ENCODE measurements at regions not wholly inside any gene's neighbourhood (a gene's known extent, or its start where the extent isn't known, plus 50 kb on each side); places are given as distances from the start of the nearest gene placed in this dataset.

DNA sequence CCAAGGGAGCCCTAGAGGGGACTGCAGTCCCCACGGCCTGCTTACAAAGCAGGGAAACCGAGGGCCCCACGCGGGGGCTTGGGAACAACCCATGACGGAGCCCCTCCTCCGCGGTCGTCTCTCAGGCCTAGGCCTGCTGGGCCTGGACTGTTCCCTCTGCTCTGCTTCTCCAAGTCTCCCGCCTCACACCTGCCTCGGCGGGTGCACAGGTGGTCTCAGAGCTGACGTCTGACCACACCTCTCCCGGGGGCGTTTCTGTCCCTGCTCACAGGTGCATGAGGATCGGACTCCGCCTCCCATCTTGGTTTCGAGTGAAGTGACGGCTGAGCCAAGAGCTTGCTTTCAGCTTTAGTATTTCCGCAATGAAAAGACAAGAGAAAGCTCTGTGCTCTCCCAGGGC, 72.1 kb downstream of the MRPL36 start:
- TF ChIP-seq ZFP30 (CRISPR knock-in tag; IDR thresholded peaks at IDR 0.05), result no peak
- no peak for TF ChIP-seq TCF4 (CRISPR knock-in tag; IDR thresholded peaks at IDR 0.05; ENCODE audit: borderline replicate concordance)
- no peak for TF ChIP-seq BACH2 (CRISPR knock-in tag; IDR thresholded peaks at IDR 0.05; ENCODE audit: borderline replicate concordance)
- no peak for TF ChIP-seq POU6F1 (CRISPR knock-in tag; IDR thresholded peaks at IDR 0.05; ENCODE audit: borderline replicate concordance, low read depth)
- TF ChIP-seq ZC3H10 (CRISPR knock-in tag; IDR thresholded peaks at IDR 0.05), result no peak
- TF ChIP-seq, protein P1, sequence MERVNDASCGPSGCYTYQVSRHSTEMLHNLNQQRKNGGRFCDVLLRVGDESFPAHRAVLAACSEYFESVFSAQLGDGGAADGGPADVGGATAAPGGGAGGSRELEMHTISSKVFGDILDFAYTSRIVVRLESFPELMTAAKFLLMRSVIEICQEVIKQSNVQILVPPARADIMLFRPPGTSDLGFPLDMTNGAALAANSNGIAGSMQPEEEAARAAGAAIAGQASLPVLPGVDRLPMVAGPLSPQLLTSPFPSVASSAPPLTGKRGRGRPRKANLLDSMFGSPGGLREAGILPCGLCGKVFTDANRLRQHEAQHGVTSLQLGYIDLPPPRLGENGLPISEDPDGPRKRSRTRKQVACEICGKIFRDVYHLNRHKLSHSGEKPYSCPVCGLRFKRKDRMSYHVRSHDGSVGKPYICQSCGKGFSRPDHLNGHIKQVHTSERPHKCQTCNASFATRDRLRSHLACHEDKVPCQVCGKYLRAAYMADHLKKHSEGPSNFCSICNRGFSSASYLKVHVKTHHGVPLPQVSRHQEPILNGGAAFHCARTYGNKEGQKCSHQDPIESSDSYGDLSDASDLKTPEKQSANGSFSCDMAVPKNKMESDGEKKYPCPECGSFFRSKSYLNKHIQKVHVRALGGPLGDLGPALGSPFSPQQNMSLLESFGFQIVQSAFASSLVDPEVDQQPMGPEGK (CRISPR knock-in tag; IDR thresholded peaks at IDR 0.05; ENCODE audit: borderline replicate concordance), result no peak
- no peak for TF ChIP-seq TSHZ2 (CRISPR knock-in tag; IDR thresholded peaks at IDR 0.05)
